ENCODE measurements at regions not wholly inside any gene's neighbourhood (a gene's known extent, or its start where the extent isn't known, plus 50 kb on each side); places are given as distances from the start of the nearest gene placed in this dataset.

DNA sequence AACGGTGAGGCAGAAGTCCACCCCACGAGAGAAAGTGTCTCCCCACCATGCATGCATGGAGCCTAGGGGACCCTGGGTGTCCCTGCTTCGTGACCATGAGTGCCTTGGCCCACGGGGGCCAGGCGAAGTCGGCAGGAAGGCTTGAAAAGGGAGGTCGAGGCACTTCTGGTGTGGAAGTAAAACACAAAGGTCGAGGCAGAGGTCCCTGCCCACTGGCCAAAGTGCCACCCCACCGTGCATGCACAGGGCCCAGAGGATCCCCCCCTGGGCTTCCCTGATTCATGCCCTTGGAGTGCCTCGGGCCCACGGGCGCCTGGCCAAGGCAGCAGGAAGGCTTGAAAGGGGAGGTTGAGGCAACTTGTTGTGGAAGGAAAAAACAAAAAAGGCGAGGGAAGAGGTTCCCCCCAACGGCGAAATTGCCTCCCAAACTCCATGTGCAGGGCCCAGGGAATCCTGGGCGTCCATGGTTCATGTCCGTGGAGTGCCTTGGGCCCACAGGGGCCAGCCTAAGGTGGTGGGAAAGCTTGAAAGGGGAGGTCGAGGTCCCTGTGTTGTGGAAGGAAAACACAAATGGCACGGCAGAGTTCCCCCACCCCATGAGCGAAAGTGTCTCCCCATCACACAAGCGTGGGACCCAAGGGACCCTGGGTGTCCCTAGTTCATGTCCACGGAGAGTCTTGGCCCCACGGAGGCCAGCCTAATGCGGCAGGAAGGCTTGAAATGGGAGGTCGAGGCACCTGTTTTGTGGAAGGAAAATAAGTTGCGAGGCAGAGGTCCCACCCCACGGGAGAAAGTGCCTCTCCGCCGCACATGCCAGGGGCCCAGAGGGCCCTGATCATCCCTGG lies 372.1 kb downstream of the ALG10 start:
- Histone ChIP-seq H3K4me3 (no peak overlapping the region), H3K36me3 (replicated peaks in 1 of 2; ENCODE audit: insufficient read depth in 1 of 2, low read depth in 2 of 2) (no peaks in the 10 kb centered on the region), H3K27me3 (no peaks in the 10 kb centered on the region), H3K9me3 (peaks cover 0 to 29% (median 0%) of the 10 kb centered on the region in 3 donors), H3K4me1 (no peaks in the 10 kb centered on the region), H3K27ac (no peak overlapping the region)
- peak in 3 of 4 donors; percentile 1 to 2 (median 1) for DNase-seq
- WGBS, 2 donors: 47 to 54% methylated on average over 20 to 29 of the region's 29 CpGs
- no peak for ATAC-seq
- TF ChIP-seq POLR2A (IDR thresholded peaks at IDR 0.05): no peak
- TF ChIP-seq, protein P1, sequence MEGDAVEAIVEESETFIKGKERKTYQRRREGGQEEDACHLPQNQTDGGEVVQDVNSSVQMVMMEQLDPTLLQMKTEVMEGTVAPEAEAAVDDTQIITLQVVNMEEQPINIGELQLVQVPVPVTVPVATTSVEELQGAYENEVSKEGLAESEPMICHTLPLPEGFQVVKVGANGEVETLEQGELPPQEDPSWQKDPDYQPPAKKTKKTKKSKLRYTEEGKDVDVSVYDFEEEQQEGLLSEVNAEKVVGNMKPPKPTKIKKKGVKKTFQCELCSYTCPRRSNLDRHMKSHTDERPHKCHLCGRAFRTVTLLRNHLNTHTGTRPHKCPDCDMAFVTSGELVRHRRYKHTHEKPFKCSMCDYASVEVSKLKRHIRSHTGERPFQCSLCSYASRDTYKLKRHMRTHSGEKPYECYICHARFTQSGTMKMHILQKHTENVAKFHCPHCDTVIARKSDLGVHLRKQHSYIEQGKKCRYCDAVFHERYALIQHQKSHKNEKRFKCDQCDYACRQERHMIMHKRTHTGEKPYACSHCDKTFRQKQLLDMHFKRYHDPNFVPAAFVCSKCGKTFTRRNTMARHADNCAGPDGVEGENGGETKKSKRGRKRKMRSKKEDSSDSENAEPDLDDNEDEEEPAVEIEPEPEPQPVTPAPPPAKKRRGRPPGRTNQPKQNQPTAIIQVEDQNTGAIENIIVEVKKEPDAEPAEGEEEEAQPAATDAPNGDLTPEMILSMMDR (IDR thresholded peaks at IDR 0.05): no peak
- intact Hi-C loops (cut with DNase I): no loop called here

DNA sequence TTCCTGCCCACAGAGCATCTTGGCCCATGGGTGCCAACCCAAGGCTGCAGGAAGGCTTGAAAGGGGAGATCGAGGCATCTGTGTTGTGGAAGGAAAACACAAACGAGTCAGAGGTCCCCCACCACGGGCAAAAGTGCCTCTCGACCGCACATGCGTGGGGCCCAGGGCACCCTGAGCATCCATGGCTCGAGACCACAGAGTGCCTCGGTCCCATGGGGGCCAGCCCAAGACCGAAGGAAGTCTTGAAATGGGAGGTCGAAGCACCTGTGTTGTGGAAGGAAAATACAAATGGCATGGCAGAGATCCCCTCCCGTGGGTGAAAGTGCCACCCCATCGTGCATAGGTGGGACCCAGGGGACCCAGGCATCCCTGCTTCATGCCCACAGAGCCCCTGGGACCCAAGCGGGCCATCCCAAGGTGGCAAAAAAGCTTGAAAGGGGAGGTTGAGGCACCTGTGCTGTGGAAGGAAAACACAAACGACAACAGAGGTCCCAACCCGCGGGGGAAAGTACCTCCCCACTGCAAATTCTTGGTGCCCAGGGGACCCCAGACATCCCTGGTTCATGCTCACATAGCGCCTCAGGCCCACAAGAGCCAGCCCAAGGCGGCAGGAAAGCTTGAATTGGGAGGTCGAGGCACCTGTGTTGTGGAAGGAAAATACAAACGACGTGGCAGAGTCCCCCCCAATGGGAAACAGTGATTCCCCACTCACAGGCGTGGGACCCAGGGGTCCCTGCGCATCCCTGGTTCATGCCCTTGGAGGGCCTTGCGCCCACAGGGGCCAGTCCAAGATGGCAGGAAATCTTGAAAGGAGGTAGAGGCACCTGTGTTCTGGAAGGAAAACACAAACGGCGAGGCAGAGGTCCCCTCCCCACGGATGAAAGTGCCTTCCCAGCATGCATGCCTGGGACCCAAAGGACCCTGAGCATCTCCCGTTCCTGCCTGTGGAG lies 373.0 kb downstream of the ALG10 start:
- ATAC-seq: no peak
- WGBS, 2 donors: 43 to 54% methylated on average over 26 to 28 of the region's 28 CpGs
- H3K9me3 ChIP-seq: peaks cover 0 to 34% (median 0%) of the 10 kb centered on the region in 3 donors

DNA sequence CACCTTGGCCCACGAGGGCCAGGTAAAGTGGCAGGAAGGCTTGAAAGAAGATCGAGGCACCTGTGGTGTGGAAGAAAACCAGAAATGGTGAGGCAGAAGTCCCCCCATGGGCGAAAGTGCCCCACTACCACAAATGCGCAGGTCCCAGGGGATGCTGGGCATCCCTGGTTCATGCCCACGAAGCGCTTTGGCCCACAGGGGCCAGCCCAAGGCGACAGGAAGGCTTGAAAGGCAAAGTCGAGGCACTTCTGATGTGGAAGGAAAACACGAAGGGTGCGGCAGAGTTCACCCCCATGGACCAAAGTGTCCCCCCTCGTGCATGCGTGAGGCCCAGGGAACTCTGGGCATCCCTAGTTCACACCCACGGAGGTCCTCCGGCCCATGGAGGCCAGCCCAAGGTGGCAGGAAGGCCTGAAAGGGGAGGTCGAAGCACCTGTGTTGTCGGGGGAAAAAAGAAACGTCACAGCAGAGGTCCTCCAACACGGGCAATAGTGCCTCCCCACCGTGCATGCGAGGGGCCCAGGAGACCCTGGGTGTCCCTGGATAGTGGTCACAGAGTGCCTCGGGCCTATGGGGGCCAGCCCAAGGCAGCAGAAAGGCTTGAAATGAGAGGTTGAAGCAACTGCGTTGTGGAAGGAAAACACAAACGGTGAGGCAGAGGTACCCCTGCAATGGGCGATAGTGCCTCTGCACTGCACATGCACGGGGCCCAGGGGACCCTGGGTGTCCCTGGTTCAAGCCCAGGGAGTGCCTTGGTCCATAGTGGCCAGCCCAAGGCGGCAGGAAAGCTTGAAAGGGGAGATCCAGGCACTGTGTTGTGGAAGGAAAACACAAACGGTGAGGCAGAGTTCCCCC lies 373.9 kb downstream of the ALG10 start:
- H3K4me1 ChIP-seq: no peaks in the 10 kb centered on the region
- intact Hi-C loops (cut with DNase I): no loop called here
- no peaks in the 10 kb centered on the region for H3K27me3 ChIP-seq
- TF ChIP-seq, protein P1 (IDR thresholded peaks at IDR 0.05): no peak
- TF ChIP-seq POLR2A (IDR thresholded peaks at IDR 0.05): no peak
- no peak for ATAC-seq
- WGBS, 2 donors: 41 to 44% methylated on average over 24 to 27 of the region's 27 CpGs
- peaks cover 0 to 35% (median 0%) of the 10 kb centered on the region in 3 donors for H3K9me3 ChIP-seq
- H3K4me3 ChIP-seq: no peak overlapping the region
- DNase-seq: peak in 3 of 4 donors; percentile 1 to 2 (median 2)
- no peaks in the 10 kb centered on the region for H3K36me3 ChIP-seq (replicated peaks in 1 of 2; ENCODE audit: insufficient read depth in 1 of 2, low read depth in 2 of 2)
- H3K27ac ChIP-seq: no peak overlapping the region

More for the DNA sequence above, 373.0 kb downstream of the ALG10 start:
- H3K4me1 ChIP-seq: no peaks in the 10 kb centered on the region
- no peaks in the 10 kb centered on the region for H3K27me3 ChIP-seq
- no peak overlapping the region for H3K27ac ChIP-seq
- no peak overlapping the region for H3K4me3 ChIP-seq
- no peaks in the 10 kb centered on the region for H3K36me3 ChIP-seq (replicated peaks in 1 of 2; ENCODE audit: insufficient read depth in 1 of 2, low read depth in 2 of 2)
- TF ChIP-seq, protein P1 (IDR thresholded peaks at IDR 0.05): no peak
- TF ChIP-seq POLR2A (IDR thresholded peaks at IDR 0.05): no peak
- peak; percentile 0 to 5 (median 2) for DNase-seq
- intact Hi-C loops (cut with DNase I): no loop called here

DNA sequence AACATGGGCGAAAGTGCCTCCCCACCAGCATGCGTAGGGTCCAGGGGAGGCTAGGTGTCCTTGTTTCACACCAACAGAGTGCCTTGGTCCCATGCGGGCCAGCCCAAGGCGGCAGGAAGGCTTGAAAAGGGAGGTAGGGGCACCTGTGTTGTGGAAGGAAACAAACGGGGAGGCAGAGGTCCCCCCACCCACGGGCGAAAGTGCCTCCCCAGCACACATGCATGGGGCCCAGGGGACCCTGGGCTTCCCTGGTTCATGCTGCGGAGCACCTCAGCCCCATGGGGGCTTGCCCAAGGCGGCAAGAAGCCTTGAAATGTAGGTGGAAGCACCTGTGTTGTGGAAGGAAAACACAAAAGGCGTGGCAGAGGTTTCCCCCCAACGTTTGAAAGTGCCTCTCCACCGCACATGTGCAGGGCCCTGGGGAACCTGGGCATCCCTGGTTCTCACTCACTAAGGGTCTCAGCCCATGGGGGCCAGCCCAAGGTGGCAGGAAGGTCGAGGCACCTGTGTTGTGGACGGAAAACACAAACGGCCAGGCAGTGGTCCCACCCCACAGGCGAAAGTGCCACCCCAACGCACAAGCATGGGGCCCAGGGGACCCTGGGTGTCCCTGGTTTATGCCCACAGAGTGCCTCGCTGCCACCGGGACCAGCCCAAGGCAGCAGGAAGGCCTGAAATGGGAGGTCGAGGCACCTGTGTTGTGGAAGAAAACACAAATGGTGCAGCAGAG lies 374.7 kb downstream of the ALG10 start:
- Histone ChIP-seq H3K4me3 (no peak overlapping the region), H3K9me3 (peaks cover 0 to 39% (median 0%) of the 10 kb centered on the region in 3 donors), H3K4me1 (no peaks in the 10 kb centered on the region), H3K36me3 (replicated peaks in 1 of 2; ENCODE audit: insufficient read depth in 1 of 2, low read depth in 2 of 2) (no peaks in the 10 kb centered on the region), H3K27me3 (no peaks in the 10 kb centered on the region), H3K27ac (no peak overlapping the region)
- WGBS, 2 donors: 50 to 52% methylated on average over 10 to 18 of the region's 20 CpGs
- TF ChIP-seq POLR2A (IDR thresholded peaks at IDR 0.05): no peak
- TF ChIP-seq, protein P1 (IDR thresholded peaks at IDR 0.05): no peak
- intact Hi-C loops (cut with DNase I): no loop called here
- no peak for ATAC-seq
- DNase-seq: peak; percentile 0 to 5 (median 3)

Data from body of pancreas (tissue), 4 donors.